ENCODE measurements at regions not wholly inside any gene's neighbourhood (a gene's known extent, or its start where the extent isn't known, plus 50 kb on each side); places are given as distances from the start of the nearest gene placed in this dataset.
A peak's percentile ranks its signal among the peaks of the same experiment; 100 is the strongest.
"Not testable (repeated sequence)": the region's sequence is repeated elsewhere in the genome, so short reads cannot be mapped to it uniquely, and the experiment has no call there.

DNA sequence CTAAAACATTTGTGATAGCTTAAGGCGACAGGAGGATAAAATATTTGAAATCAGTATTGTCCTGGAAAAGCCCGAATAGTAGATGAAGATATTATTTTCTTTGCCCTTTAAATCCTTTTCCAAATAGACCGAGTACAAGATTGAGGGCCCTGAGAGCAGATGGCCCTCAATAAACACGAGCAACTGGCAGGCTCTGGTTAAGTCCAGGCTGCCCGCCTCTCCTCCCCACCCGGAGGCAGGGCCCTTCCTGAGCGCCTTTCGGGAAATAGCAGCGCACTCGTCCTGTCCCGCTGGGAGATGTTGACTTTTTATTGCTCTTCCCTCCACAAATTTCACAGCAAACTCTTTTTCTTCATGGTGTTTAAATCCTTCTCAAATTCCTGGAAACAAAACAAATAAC lies 50.8 kb upstream of the MAX start:
- in situ Hi-C loops (cut with MboI; ENCODE audit: low pct_unique_long_range_greater_than_20kb, low sequenced_read_pairs), result loop anchor here (25.0 kb wide), 1 partner anchor 909 kb away; no protein-coding TSS in a partner anchor
- DNase-seq, result no peak

- in situ Hi-C loops (cut with MboI; ENCODE audit: low pct_unique_long_range_greater_than_20kb, low sequenced_read_pairs), result loop anchor here (25.0 kb wide), 1 partner anchor 906 kb away; no protein-coding TSS in a partner anchor
- no peak for DNase-seq
These were observed 54.5 kb upstream of the MAX start for GRCh38 chr14:65156568-65157366.

DNA sequence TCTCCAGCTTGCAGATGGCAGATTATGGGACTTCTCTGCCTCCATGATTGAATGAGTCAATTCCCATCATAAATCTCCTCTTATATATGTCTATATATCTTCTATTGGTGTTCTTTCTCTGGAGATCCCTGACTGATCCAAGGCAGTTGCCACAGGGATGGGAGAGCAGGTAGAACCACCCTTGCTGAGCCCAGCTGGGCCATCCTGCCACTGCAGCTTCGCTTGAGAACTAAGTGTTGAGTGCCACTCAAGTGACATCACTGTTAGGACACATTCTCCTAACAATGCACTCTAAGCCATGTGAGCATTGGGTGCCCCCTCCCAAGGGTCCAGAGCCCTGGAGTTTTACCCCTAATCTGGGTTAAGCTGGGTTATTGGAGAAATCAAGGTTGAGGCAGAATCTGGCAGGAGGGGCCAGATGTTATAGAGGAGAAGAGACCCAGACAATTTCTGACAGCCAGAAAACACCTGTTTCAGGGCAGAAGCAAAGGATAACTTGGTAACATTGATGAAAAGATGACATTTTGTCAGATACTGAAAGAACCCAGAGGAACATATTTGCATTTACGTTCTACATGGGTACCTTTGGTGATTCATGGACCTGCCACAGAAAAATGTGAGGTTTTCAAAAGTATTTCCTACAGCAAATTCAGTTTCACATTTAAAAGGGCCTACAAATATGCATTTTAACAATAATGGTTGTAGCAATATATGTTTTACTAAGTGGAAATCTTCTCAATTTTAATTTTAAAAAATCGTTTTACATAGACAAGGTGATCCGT lies 57.2 kb upstream of the MAX start:
- in situ Hi-C loops (cut with MboI; ENCODE audit: low pct_unique_long_range_greater_than_20kb, low sequenced_read_pairs), result loop anchor here (25.0 kb wide), 1 partner anchor 903 kb away; no protein-coding TSS in a partner anchor

DNA sequence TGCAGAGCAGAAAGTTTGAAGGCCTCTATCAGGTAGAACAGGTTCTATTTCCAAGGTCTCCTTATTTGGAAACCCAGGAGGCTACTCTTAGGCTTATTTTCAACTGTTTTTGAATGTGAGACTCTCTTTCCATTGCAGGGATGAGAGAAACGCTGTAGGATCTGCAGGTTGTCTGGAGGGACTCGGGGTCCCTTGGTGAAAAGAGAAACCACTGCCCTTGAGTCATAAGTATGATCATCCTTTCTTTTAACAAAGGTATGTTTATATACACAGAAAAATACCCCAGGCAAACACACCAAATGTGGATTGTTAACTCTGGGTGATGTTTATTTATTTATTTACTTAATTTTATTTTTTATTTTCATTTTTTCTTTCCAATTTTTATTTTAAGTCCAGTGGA lies 57.8 kb upstream of the MAX start:
- in situ Hi-C loops (cut with MboI; ENCODE audit: low pct_unique_long_range_greater_than_20kb, low sequenced_read_pairs), result loop anchor here (25.0 kb wide), 1 partner anchor 902 kb away; no protein-coding TSS in a partner anchor
- DNase-seq, result no peak

More for the DNA sequence above, 57.2 kb upstream of the MAX start:
- no peak for DNase-seq

DNA sequence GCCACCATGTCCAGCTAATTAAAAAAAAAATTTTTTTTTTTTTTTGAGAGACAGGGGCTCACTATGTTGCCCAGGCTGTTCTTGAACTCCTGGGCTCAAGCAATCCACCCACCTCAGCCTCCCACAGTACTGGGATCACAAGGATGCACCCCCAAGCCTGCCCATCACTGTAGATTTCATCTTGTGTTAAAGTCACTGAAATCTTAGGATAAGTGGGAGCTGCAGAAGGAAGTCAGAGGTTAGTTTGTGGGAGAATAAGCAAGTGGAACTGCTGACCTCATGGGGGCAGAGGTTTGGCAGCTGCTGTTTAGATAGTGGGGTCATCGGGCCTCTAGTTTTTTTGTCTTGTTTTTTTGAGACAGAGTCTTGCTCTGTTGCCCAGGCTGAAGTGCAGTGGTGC lies 59.7 kb upstream of the MAX start:
- in situ Hi-C loops (cut with MboI; ENCODE audit: low pct_unique_long_range_greater_than_20kb, low sequenced_read_pairs), result loop anchor here (25.0 kb wide), 1 partner anchor 900 kb away; no protein-coding TSS in a partner anchor
- DNase-seq, result no peak

GRCh38 chr14:65164068-65164824 lies 61.9 kb upstream of the MAX start:
- in situ Hi-C loops (cut with MboI; ENCODE audit: low pct_unique_long_range_greater_than_20kb, low sequenced_read_pairs), result loop anchor here (25.0 kb wide), 1 partner anchor 898 kb away; no protein-coding TSS in a partner anchor
- DNase-seq, result peak; percentile 73

DNA sequence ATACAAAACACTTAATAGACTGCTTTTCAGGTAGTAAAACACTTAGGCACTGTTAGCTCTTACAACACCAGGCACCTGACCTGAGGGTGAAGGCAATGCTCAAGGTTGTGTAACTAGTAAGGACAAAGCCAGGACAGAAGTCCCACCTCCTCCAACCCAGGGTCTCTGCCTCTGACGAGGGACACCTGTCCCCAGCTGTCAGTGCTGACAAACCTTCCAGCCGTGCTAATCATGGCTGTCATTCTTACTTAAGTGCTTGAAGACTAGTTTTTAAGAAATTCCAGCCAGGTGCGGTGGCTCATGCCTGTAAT lies 62.5 kb upstream of the MAX start:
- in situ Hi-C loops (cut with MboI; ENCODE audit: low pct_unique_long_range_greater_than_20kb, low sequenced_read_pairs), result loop anchor here (25.0 kb wide), 1 partner anchor 898 kb away; no protein-coding TSS in a partner anchor
- DNase-seq, result no peak

DNA sequence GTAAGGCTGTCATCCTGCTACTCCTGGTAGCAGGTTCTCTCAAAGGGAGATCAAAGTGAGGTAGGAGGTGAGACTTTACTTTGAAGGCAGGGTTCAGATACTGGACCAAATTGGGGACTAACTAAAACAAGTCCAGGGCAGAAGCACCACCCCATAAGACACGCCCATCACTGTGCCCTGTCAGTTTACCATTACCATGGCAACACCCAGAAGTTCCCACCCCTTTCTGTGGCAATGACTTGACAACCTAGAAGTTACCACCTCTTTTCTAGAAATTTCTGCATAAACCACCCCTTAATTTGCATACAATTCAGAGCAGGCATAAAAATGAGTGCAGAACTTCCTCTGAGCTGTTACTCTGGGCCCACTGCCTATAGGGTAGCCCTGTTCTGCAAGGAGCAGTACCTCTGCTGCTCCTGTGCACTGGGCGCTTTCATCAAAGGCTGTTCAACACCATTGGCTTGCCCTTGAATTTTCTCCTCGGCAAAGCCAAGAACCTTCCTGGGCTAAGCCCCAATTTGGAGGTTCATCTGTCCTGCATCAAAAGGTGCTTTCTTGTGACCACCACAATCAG lies 64.8 kb upstream of the MAX start:
- DNase-seq, result peak; percentile 40
- in situ Hi-C loops (cut with MboI; ENCODE audit: low pct_unique_long_range_greater_than_20kb, low sequenced_read_pairs), result loop anchor here (25.0 kb wide), 1 partner anchor 895 kb away; no protein-coding TSS in a partner anchor

DNA sequence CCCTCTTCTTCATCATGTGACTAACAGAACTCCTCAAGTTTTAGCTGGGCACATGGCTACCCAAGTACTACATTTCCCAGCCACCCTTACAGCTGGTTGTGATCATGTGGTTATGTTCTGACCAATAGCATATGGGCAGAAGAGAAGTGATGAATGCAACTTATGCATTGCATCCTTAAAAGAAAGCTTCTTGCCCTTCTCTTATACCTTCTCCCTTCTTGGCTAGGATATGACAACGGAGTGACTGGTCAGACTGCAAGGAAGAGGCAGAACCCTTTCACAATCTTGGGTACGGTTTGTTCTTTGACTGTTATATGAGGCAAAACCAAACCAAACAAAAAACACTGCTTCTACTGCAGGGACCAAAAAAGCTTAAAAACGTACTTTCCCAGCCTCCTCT lies 66.5 kb upstream of the MAX start:
- in situ Hi-C loops (cut with MboI; ENCODE audit: low pct_unique_long_range_greater_than_20kb, low sequenced_read_pairs), result loop anchor here (25.0 kb wide), 1 partner anchor 893 kb away; no protein-coding TSS in a partner anchor
- peak; percentile 20 for DNase-seq

GRCh38 chr14:65169351-65169750 lies 67.0 kb upstream of the MAX start:
- DNase-seq, result no peak
- in situ Hi-C loops (cut with MboI; ENCODE audit: low pct_unique_long_range_greater_than_20kb, low sequenced_read_pairs), result loop anchor here (25.0 kb wide), 1 partner anchor 893 kb away; no protein-coding TSS in a partner anchor

DNA sequence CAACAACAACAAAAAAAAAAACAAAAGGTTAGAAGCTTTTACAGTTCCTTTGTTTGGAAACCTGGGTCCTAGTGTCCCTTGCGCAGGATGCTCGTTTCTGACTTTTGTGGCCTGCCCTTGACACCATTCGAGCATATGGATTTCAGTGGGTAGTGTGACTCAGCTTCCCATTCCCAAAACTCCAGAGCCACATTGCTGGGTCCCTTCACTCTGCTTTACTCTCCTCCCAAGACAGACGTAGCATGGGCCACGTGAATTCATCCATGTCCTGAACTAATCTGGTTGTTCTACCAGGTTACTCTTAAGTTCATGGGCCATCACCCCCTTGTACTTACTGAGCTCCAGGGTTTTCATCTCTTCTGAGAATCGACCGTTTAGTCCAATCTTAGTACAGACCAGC lies 68.0 kb upstream of the MAX start:
- in situ Hi-C loops (cut with MboI; ENCODE audit: low pct_unique_long_range_greater_than_20kb, low sequenced_read_pairs), result loop anchor here (25.0 kb wide), 1 partner anchor 892 kb away; no protein-coding TSS in a partner anchor
- no peak for DNase-seq

DNA sequence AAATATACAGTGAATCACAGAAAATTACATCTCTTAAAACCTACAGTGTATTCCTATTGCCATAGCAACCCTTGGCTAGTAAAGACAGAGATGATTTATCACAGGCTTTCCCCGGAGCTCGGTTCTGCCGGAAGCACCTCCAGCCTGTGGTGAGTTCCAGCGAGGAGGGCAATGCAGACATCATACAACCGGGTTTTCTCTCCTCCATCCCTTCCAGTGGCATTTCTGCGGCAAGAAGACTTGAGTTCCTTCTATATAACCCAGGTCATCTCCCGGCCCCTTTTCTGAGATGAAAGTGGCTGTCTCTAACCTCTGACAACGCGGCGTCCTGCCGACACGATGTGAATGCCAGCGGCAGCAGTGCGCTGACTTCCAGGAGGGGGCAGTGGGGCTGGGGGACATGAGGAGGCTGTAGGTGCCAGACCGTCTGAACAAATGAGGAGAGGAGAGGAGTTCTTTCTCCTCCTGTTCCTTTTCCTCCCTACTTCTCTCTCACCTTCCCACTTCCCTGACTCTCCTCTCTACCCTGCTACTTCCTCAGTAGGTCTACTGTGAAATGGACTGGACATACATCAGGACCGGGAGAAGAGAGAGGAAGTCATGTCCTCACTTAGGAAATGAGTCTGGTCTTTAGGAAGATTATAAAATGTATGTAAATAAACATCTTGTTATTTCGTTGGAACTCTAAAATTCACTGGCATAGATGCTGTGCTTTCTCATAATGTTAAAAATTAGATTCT lies 68.6 kb upstream of the MAX start:
- DNase-seq, result peak; percentile 61
- in situ Hi-C loops (cut with MboI; ENCODE audit: low pct_unique_long_range_greater_than_20kb, low sequenced_read_pairs), result loop anchor here (25.0 kb wide), 1 partner anchor 891 kb away; no protein-coding TSS in a partner anchor

DNA sequence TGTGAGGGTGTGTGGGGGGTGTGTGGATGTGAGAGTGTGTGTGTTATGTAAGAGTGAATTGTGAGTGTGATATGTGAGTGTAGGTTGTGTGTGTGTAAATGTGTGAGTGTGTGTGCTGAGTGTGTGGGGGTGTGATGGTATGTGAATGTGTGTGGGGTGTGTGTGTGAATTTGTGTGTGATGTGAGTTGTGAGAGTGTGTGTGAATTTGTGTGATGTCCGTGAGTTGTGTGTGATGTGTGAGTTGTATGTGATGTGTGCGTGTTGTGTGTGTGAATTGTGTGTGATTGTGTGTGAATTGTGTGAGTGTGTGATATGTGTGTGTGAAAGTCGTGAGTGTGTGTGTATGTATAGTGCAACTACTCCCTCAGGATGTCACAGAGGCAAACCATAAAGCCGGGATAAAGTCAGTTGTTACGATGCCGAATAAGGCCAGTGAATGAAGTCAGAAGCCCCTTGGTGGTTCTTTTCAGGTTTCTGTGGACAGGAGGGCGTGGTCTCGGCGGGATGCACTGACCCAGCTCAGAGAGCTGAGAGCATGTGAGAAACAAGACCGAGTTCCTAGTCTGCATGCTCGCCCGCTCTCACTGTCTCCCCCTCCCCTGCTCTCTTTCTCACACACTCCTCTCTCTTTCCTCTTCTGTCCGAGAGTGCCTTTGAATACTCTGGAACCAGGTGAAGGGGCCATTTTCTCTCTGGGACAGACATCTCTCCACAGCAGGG lies 71.8 kb upstream of the MAX start:
- no peak for DNase-seq
- in situ Hi-C loops (cut with MboI; ENCODE audit: low pct_unique_long_range_greater_than_20kb, low sequenced_read_pairs), result loop anchor here (25.0 kb wide), 1 partner anchor 888 kb away; no protein-coding TSS in a partner anchor

GRCh38 chr14:65174783-65175182 lies 72.5 kb upstream of the MAX start:
- in situ Hi-C loops (cut with MboI; ENCODE audit: low pct_unique_long_range_greater_than_20kb, low sequenced_read_pairs), result loop anchor here (25.0 kb wide), 1 partner anchor 888 kb away; no protein-coding TSS in a partner anchor
- no peak for DNase-seq

- no peak for DNase-seq
- in situ Hi-C loops (cut with MboI; ENCODE audit: low pct_unique_long_range_greater_than_20kb, low sequenced_read_pairs), result no loop called here
These were observed 75.2 kb upstream of the MAX start for GRCh38 chr14:65177551-65177950.

GRCh38 chr14:65179231-65179630 lies 76.9 kb upstream of the MAX start:
- in situ Hi-C loops (cut with MboI; ENCODE audit: low pct_unique_long_range_greater_than_20kb, low sequenced_read_pairs); DNase-seq: not testable (repeated sequence)

GRCh38 chr14:65179918-65180724 lies 77.8 kb upstream of the MAX start:
- in situ Hi-C loops (cut with MboI; ENCODE audit: low pct_unique_long_range_greater_than_20kb, low sequenced_read_pairs), result no loop called here
- DNase-seq, result peak; percentile 18
